Osteoblast (primary cell): ENCODE measurements at regions not wholly inside any gene's neighbourhood (a gene's known extent, or its start where the extent isn't known, plus 50 kb on each side); places are given as distances from the start of the nearest gene placed in this dataset.
A peak's percentile ranks its signal among the peaks of the same experiment; 100 is the strongest.

Source experiments
- DNase-seq: peaks from one replicate; pipeline ENCODE4 v3.0.0; 2011; ENCODE audit warnings: low spot score, mixed read lengths; ENCODE audit not compliant: insufficient read length; ENCODE audit errors: missing footprints
- H2AFZ ChIP-seq: 2 replicates; pipeline ENCODE4 v1.6.0; 2011; ENCODE audit warnings: mild to moderate bottlenecking, low read length
- H3K27ac ChIP-seq: 2 replicates; pipeline ENCODE4 v1.5.1; 2011; ENCODE audit warnings: mild to moderate bottlenecking, low read depth, low read length, moderate library complexity
- H3K27me3 ChIP-seq: 2 replicates; pipeline ENCODE4 v1.6.0; 2012; ENCODE audit warnings: mild to moderate bottlenecking, control low read depth, inconsistent platforms, low read length, moderate library complexity; ENCODE audit not compliant: insufficient read depth
- H3K36me3 ChIP-seq: 2 replicates; pipeline ENCODE4 v1.5.1; 2011; ENCODE audit warnings: mild to moderate bottlenecking, low read length, control low read depth, moderate library complexity; ENCODE audit not compliant: insufficient read depth
- H3K4me1 ChIP-seq: 2 replicates; pipeline ENCODE4 v1.5.1; 2011; ENCODE audit warnings: mild to moderate bottlenecking, low read length, control low read depth, moderate library complexity; ENCODE audit not compliant: insufficient read depth
- H3K4me2 ChIP-seq: 2 replicates; pipeline ENCODE4 v1.6.0; 2011; ENCODE audit warnings: mild to moderate bottlenecking, low read length; ENCODE audit not compliant: insufficient read depth
- H3K4me3 ChIP-seq: fragments of 200-600 bp; sonication (generic); 3 replicates; pipeline ENCODE4 v1.5.1; 2012; ENCODE audit warnings: mild to moderate bottlenecking, low read length, inconsistent platforms; ENCODE audit not compliant: insufficient read depth
- H3K79me2 ChIP-seq: 2 replicates; pipeline ENCODE4 v1.6.0; 2012; ENCODE audit warnings: mild to moderate bottlenecking, low read length, control low read depth, inconsistent platforms; ENCODE audit not compliant: insufficient read depth
- H3K9me3 ChIP-seq: 2 replicates; pipeline ENCODE4 v1.5.1; 2011; ENCODE audit warnings: low read depth, low read length, control low read depth
- H4K20me1 ChIP-seq: 2 replicates; pipeline ENCODE4 v1.6.0; 2012; ENCODE audit warnings: mild to moderate bottlenecking, low read length, control low read depth; ENCODE audit not compliant: insufficient read depth
- TF ChIP-seq, protein P1 (sequence below): IDR thresholded peaks from 2 replicates; pipeline ENCODE4 v1.5.1; 2011; ENCODE audit warnings: mild to moderate bottlenecking, low read depth, low read length, moderate library complexity; ENCODE audit errors: extremely low read depth

GRCh38 chr4:20358110-20358509, 106.4 kb downstream of the SLIT2 start:
- no peak overlapping the region for H3K27ac ChIP-seq
- H3K4me2 ChIP-seq = no peak overlapping the region
- H4K20me1 ChIP-seq = no peaks in the 10 kb centered on the region
- no peaks in the 10 kb centered on the region for H3K36me3 ChIP-seq
- no peak overlapping the region for H3K4me3 ChIP-seq
- no peaks in the 10 kb centered on the region for H3K4me1 ChIP-seq
- no peaks in the 10 kb centered on the region for H3K27me3 ChIP-seq
- peaks cover 12% of the 10 kb centered on the region for H3K79me2 ChIP-seq
- TF ChIP-seq, protein P1, sequence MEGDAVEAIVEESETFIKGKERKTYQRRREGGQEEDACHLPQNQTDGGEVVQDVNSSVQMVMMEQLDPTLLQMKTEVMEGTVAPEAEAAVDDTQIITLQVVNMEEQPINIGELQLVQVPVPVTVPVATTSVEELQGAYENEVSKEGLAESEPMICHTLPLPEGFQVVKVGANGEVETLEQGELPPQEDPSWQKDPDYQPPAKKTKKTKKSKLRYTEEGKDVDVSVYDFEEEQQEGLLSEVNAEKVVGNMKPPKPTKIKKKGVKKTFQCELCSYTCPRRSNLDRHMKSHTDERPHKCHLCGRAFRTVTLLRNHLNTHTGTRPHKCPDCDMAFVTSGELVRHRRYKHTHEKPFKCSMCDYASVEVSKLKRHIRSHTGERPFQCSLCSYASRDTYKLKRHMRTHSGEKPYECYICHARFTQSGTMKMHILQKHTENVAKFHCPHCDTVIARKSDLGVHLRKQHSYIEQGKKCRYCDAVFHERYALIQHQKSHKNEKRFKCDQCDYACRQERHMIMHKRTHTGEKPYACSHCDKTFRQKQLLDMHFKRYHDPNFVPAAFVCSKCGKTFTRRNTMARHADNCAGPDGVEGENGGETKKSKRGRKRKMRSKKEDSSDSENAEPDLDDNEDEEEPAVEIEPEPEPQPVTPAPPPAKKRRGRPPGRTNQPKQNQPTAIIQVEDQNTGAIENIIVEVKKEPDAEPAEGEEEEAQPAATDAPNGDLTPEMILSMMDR = no peak
- no peak for DNase-seq
- H2AFZ ChIP-seq = no peak overlapping the region
- no peaks in the 10 kb centered on the region for H3K9me3 ChIP-seq

DNA sequence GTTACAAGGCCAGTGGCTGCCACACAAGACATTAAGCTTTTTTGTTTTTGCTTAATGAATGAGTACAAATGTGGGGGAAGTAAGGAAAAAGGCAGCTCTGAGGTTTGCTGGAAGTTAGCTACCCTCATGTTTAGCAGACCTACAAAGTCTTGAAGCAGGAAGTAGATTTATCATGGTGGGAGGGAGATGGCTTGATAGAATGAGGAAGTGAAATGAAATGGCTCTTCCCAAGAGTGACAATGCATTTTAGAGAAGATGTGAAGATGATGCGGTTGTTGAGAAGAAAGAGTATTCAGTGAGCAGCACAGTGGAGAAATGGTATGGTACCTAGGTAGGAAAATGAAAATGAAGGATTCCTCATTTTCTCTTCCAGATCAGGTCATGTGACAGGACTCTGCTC, 108.0 kb downstream of the SLIT2 start:
- no peak for DNase-seq
- Histone ChIP-seq H3K27ac (no peak overlapping the region), H2AFZ (no peak overlapping the region), H4K20me1 (no peaks in the 10 kb centered on the region), H3K4me2 (no peak overlapping the region), H3K4me1 (no peaks in the 10 kb centered on the region), H3K79me2 (peaks cover 12% of the 10 kb centered on the region), H3K4me3 (no peak overlapping the region), H3K27me3 (no peaks in the 10 kb centered on the region), H3K36me3 (no peaks in the 10 kb centered on the region), H3K9me3 (no peaks in the 10 kb centered on the region)
- TF ChIP-seq, protein P1 = no peak

DNA sequence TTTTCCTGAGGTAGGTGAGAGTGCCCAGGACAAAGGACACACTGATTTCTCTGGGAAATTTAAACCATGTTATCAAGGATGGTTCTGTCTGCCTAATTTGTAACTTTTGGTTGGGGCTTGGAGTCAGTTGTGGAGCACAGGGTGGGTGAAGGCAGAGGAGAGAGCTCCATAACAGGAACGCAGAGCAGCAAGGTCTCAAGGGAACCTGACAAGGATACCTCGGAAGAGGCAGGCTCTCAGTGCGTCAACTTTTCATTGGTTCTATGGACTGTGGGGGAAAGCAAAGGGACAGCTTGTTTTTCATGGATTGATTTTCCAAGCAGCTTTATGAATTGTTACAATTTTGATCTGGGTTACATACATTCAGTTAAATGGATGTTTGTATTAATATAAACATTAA, 110.4 kb downstream of the SLIT2 start:
- Histone ChIP-seq H2AFZ (no peak overlapping the region), H3K36me3 (no peaks in the 10 kb centered on the region), H4K20me1 (no peaks in the 10 kb centered on the region), H3K27me3 (no peaks in the 10 kb centered on the region), H3K4me1 (peaks cover 3% of the 10 kb centered on the region), H3K4me2 (no peak overlapping the region), H3K9me3 (no peaks in the 10 kb centered on the region), H3K4me3 (no peak overlapping the region), H3K27ac (no peak overlapping the region), H3K79me2 (peaks cover 8% of the 10 kb centered on the region)
- TF ChIP-seq, protein P1 = no peak
- DNase-seq = no peak

- Histone ChIP-seq H3K27ac (no peak overlapping the region), H3K4me1 (peaks cover 22% of the 10 kb centered on the region), H3K9me3 (no peaks in the 10 kb centered on the region), H3K27me3 (no peaks in the 10 kb centered on the region), H3K4me3 (no peak overlapping the region), H2AFZ (no peak overlapping the region), H3K79me2 (peaks cover 6% of the 10 kb centered on the region), H3K4me2 (no peak overlapping the region), H4K20me1 (no peaks in the 10 kb centered on the region), H3K36me3 (no peaks in the 10 kb centered on the region)
- DNase-seq = peak; percentile 2
- TF ChIP-seq, protein P1 = no peak
Observed at GRCh38 chr4:20364969-20365368, 113.3 kb downstream of the SLIT2 start.
